ENCODE measurements at regions not wholly inside any gene's neighbourhood (a gene's known extent, or its start where the extent isn't known, plus 50 kb on each side); places are given as distances from the start of the nearest gene placed in this dataset.
"Not testable (repeated sequence)": the region's sequence is repeated elsewhere in the genome, so short reads cannot be mapped to it uniquely, and the experiment has no call there.

DNA sequence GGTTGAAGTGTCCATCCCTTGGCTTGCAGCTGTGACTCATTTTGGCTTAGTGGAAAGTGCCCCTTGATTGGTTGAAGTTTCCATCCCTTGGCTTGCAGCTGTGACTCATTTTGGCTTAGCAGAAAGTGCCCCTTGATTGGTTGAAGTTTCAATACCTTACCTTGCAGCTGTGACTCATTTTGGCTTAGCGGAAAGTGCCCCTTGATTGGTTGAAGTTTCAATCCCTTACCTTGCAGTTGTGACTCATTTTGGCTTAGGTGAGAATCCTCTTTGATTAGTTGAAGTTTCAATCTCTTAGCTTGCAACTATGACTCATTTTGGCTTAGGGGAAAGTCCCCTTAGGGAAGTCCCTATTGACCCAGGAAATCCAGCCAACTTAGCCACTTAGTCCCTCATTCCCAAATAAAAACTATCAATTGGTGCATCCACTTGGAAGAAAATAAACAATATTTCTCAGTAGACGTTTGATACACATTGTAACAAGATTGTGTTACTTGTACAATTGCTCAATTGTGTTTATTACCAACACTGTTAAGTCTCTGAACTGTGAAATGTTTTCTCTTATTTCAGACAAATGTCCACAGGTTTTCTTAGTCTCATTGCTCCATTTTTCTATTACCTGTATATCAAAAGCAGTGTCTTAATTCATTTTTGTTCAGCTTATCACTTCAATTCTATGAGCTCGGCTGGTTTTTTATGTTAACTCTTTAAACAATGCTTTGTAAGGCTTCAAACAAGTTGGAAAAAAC, 2308.8 kb upstream of the ACO1 start:
- no peak for DNase-seq

DNA sequence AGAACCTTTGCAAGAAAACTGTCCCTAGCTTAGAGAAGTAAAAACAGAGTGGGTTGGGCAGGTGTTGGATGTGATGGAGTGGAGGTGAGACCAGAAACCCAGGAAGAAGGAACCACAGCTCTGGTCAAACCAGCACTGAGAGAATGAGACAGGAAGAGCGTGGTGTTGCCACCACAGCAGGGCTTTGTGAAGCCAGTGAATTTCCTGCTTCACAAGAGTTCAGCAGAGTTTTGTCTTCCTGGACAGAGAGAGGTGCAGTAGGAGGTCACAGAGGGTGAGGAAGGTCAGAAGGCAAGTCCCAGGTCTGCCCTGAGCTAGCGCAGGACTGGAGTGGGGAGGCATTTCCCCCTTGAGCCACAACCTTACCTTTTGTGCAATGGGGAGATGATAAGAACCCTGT, 2306.2 kb upstream of the ACO1 start:
- DNase-seq, result no peak

GRCh38 chr9:30089428-30089827, 2295.0 kb upstream of the ACO1 start:
- DNase-seq, result no peak

DNA sequence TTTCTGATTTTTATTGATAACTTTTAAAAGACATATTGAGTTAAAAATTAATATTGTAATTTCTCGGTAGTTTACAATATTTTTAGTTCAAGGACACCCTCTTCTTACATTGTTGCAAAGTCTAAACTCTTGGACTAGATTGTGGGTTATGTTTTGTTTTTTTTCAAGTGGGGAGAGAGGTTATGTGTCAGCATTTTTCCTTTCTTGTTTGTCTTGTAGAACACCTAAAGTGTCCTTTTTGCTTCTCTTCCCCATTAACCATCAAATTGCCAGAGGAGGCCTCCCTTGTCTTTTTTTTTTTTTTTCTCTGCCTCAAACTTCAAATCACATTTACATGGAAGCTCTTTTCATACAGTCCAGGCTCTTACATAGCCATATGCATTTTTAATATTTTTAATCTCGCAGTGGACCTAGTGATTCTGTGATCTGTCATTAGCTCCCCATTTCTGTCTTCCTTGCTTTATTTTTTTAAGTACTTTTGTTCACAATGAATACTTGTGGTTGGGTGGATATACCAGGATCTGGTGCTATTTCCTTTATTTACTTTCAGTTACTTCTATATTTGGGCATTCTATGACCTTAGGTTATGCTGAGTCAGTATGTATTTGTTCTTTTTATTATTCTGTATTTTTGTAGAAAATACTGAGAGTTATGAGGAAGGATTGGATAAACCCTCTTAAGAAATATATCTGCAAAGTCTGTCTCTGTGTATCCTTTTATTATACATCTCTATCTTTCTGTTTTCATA, 2280.6 kb upstream of the ACO1 start:
- DNase-seq, result no peak

DNA sequence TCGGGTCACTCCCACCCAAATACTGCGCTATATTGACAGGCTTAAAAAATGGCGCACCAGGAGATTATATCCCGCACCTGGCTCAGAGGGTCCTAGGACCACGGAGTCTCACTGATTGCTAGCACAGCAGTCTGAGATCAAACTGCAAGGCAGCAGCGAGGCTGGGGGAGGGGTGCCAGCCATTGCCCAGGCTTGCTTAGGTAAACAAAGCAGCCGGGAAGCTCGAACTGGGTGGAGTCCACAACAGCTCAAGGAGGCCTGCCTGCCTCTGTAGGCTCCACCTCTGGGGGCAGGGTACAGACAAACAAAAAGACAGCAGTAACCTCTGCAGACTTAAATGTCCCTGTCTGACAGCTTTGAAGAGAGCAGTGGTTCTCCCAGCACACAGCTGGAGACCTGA, 2277.3 kb upstream of the ACO1 start:
- DNase-seq, result not testable (repeated sequence)

DNA sequence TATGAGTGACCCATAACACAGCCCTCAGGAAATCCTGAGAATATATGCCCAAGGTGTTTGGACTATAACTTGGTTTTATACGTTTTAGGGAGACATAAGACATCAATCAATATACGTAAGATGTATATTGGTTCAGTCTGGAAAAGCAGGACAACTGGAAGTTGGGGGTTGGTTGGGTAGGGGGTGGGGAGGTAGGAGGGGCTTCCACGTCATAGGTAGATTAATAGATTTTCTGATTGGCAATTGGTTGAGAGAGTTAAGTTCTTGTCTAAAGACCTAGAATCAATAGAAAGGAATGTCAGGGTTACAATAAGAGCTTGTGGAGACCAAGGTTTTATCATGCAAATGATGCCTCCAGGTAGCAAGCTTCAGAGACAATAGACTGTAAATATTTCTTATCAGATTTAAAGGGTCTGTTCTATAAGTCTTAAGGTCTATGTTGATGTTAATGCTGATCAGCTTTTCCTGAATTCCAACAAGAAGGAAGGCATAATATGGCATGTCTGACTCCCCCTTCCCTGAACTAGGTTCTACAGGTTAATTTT, 2267.7 kb upstream of the ACO1 start:
- no peak for DNase-seq

- no peak for DNase-seq
Observed at GRCh38 chr9:30120666-30121065, 2263.8 kb upstream of the ACO1 start.

DNA sequence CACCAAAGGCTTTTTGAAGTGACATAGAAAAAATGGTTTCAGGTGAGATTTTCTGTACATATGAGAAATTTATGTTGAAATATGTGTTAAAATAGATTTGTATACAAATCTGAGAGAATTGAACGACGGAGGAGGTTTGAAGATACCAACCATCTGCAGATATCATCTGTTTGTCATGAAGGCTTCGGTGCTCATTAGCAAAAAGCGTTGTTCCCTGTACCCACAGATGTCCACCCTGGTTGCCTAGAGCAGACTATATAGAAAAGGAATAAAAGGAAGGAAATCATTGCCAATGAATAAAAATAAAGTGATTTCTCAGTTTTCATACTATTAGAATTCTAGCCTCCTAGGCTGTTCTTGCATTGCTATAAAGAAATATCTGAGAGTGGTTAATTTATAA, 2262.8 kb upstream of the ACO1 start:
- no peak for DNase-seq

GRCh38 chr9:30125881-30126280, 2258.6 kb upstream of the ACO1 start:
- no peak for DNase-seq

DNA sequence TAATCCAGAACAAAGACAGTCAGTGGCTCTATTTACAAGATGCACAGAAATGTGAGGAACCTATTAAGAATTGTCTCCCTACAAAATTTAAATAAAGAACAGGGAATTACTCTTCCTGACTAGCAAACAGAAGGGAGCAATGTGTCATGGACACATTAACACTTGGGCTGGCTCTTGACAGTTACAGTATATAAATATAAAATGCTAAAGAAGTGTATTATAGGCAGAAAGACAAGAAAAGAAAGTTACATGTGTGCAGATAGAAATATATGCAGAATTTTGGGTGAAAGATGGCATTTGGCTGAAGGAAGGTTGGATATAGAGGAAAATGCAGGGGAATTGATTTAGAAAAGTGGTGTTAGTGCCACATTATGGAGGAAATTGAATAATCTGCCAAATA, 2257.1 kb upstream of the ACO1 start:
- no peak for DNase-seq

- DNase-seq, result no peak
Observed at GRCh38 chr9:30140407-30140806, 2244.0 kb upstream of the ACO1 start.

DNA sequence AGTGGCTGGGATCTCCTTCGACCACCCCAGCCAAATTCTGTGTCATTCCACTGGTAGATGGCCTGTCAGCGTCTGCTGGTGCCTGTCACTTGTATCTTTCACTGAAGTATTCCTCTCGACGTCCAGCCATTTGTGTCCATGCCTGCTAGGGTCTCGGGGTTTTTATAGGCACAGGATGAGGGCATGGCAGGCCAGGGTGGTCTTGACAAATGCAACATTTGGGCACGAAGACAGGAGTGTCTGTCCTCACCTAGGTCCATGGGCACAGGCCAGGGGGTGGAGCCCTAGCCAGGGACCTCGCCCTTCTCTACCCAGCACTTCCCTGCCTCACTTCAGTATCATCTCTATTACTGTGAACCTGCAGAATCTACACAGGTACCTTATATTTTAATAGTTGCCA, 2223.9 kb upstream of the ACO1 start:
- no peak for DNase-seq

DNA sequence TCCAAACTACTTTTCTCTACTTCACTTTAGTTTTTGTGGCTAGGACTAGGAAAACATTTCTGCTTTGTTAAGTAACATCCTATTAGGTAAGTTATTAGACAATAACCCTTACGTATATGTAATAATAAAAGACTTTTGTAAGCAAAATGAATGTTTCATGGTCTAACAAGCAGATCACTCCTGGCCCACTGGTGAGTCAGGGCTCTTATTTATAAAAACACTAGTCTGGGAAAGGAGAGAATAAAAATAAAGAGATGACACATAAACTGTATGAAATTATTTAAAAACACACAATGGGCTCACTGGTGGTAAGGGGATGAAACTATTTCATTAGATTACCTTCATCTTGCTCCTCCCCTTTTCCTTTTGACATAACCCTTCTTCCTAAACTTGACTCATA, 2212.2 kb upstream of the ACO1 start:
- DNase-seq, result no peak

- no peak for DNase-seq
Observed at GRCh38 chr9:30178610-30179009, 2205.8 kb upstream of the ACO1 start.

DNA sequence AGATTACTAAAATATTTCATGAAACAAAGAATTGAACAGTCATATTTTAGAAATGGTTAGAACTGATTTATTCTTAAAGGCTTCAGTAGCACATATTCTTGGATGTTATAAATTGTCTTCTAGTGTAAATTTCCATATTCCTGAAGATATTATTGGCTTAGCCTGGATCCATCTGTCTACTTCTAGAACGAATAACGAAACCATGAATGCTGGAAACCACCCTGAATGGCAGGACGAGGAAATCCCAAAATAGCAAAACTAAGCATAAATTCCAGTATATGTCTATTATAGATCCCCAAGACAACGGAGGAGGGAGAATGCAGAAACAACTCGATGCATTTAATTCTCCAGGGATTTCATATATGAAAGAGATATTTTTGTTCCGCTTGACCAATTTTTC, 2191.0 kb upstream of the ACO1 start:
- DNase-seq, result no peak

- no peak for DNase-seq
Observed at GRCh38 chr9:30196941-30197340, 2187.5 kb upstream of the ACO1 start.

DNA sequence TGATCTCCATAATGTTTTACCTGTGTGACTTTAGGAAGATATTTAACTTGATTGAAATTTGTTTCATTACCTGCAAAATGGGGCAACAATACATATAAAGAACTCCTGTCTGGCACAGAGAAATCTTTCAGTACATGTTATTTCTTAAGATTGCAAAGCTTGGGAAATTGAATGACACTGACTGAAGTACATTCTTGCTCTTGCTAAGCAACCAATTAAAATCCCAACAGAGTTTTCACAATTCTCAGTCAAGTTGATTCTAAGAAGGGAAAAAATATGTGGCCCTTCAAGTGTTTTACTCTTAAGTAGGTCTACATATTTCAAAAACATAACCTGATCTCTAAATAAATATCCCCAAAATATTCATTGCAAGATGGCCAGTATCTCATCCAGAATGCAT, 2187.0 kb upstream of the ACO1 start:
- DNase-seq, result no peak

- DNase-seq, result no peak
Observed at GRCh38 chr9:30197954-30198353, 2186.5 kb upstream of the ACO1 start.

GRCh38 chr9:30198463-30199309, 2185.8 kb upstream of the ACO1 start:
- DNase-seq, result no peak

- no peak for DNase-seq
Observed at GRCh38 chr9:30201024-30201423, 2183.4 kb upstream of the ACO1 start.

DNA sequence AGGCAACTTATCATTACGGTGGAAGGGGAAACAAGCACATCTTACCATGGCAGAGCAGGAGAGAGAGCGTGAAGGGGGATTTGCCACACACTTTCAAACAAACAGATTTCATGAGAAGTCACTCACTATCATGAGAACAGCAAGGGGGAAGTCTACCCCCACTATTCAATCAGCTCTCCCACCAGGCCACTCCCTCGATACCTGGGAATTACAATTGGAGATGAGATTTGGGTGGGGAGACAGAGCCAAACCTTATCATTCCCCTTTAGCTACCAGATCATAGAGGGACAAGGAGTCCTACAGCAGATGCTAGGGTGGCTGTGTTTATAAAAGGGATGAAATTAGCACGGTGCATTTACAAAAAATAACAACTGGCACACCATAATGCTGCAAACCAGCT, 2149.4 kb upstream of the ACO1 start:
- no peak for DNase-seq

DNA sequence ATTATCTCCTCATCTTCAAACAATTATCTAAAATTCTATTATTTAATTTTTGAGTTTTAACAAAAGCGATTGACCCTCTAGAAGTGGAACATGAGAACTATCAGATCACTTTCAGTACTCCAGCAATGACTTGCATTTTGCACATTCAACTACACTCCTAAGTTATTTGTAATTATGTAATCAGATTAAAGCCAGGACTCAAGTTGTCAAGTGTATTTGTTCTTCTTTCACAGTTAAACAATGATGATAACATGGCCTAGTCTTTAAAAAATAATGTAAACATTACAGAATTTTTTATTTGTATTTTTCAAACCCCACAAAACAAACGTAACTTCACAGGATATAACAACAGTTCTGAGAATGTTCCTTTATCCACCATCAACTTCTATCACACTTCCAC, 2148.9 kb upstream of the ACO1 start:
- DNase-seq, result no peak

DNA sequence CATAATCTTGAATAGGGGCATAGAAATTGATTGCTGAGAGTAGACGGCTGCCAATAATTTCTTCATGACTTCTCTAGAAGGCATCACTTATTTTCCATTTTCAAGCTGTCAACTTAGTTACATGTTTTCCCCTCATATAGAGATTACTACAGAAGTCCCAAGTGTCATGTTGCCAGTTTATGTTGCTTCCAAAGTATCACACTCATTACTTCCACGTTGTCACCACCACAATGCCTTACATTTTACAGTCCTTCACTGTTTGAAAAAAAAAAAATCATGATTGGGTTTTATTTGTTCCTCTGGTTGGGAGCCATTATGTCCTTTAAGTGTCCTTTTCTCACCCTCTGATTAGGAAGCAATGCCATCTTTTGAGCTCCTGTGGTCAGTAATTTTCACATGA, 2144.6 kb upstream of the ACO1 start:
- DNase-seq, result no peak

Measured in GOT3 (cell line).